IMR-90 (cell line): ENCODE measurements at regions not wholly inside any gene's neighbourhood (a gene's known extent, or its start where the extent isn't known, plus 50 kb on each side); places are given as distances from the start of the nearest gene placed in this dataset.

Source experiments
- ATAC-seq: fragments of 200-7000 bp; cut with Tn5 transposase; 2 replicates; pipeline ENCODE4 v1.9.1; 2020; ENCODE audit warnings: low read depth, mild to moderate bottlenecking, moderate library complexity
- BruUV-seq: library from RNA; stranded (reverse); fragments of 400-500 nt; replicated peaks from 2 replicates; lab custom pipeline; 2021; lab: Mats Ljungman, UMichigan
- CTCF ChIA-PET: fragments of 300-600 bp; formaldehyde crosslinking; extraction: SDS; loops from one replicate; lab custom pipeline; 2021; ENCODE audit warnings: antibody characterized with exemption; lab: Yijun Ruan, JAX
- POLR2A ChIA-PET: fragments of 300-600 bp; sonication (Branson Sonifier 250); formaldehyde crosslinking; loops from one replicate; lab custom pipeline; 2022; ENCODE audit warnings: antibody characterized with exemption; ENCODE audit not compliant: unreplicated experiment; lab: Charles Lee
- DNase-seq: peaks from one replicate; pipeline ENCODE4 v3.0.0; 2013
- H2AFZ ChIP-seq: replicated peaks from 2 replicates; pipeline ENCODE3; 2013; ENCODE audit warnings: low read length, mild to moderate bottlenecking; ENCODE audit not compliant: poor library complexity
- H2AK5ac ChIP-seq: 2 replicates; pipeline ENCODE4 v1.6.1; 2013; ENCODE audit warnings: low read depth, low read length, inconsistent platforms
- H2AK9ac ChIP-seq: replicated peaks from 2 replicates; pipeline ENCODE3; 2013; ENCODE audit warnings: mild to moderate bottlenecking, low read depth, low read length, moderate library complexity; ENCODE audit not compliant: poor library complexity
- H2BK120ac ChIP-seq: 2 replicates; pipeline ENCODE4 v1.6.1; 2013; ENCODE audit warnings: low read depth, low read length, inconsistent platforms
- H2BK15ac ChIP-seq: 3 replicates; pipeline ENCODE4 v1.6.1; 2013; ENCODE audit warnings: low read depth, low read length, inconsistent platforms
- H2BK20ac ChIP-seq: 2 replicates; pipeline ENCODE4 v1.6.1; 2013; ENCODE audit warnings: low read depth, mild to moderate bottlenecking, inconsistent platforms, low read length, moderate library complexity
- H2BK5ac ChIP-seq: 2 replicates; pipeline ENCODE4 v1.6.1; 2013; ENCODE audit warnings: mild to moderate bottlenecking, low read depth, low read length, inconsistent platforms; ENCODE audit not compliant: poor library complexity, severe bottlenecking
- H3K14ac ChIP-seq: replicated peaks from 2 replicates; pipeline ENCODE4 v1.6.1; 2013; ENCODE audit warnings: low read depth, low read length, inconsistent platforms
- H3K18ac ChIP-seq: 2 replicates; pipeline ENCODE4 v1.6.1; 2013; ENCODE audit warnings: low read depth, low read length, control low read depth
- H3K23ac ChIP-seq: 2 replicates; pipeline ENCODE4 v1.6.1; 2013; ENCODE audit warnings: low read depth, low read length, inconsistent platforms
- H3K27ac ChIP-seq: 2 replicates; pipeline ENCODE4 v1.5.1; 2013; ENCODE audit warnings: mild to moderate bottlenecking, control low read depth, low read length; ENCODE audit not compliant: insufficient read depth
- H3K27me3 ChIP-seq: 2 replicates; pipeline ENCODE4 v1.6.1; 2013; ENCODE audit warnings: low read length; ENCODE audit not compliant: control insufficient read depth, insufficient read depth
- H3K36me3 ChIP-seq: 2 replicates; pipeline ENCODE4 v1.6.1; 2013; ENCODE audit warnings: low read length, mixed read lengths; ENCODE audit not compliant: control insufficient read depth, insufficient read depth
- H3K4ac ChIP-seq: 2 replicates; pipeline ENCODE4 v1.6.1; 2013; ENCODE audit warnings: low read depth, low read length, inconsistent platforms
- H3K4me1 ChIP-seq: 2 replicates; pipeline ENCODE4 v1.6.1; 2013; ENCODE audit warnings: low read length, mixed read lengths; ENCODE audit not compliant: control insufficient read depth, insufficient read depth
- H3K4me2 ChIP-seq: 2 replicates; pipeline ENCODE4 v1.6.1; 2013; ENCODE audit warnings: low read depth, mild to moderate bottlenecking, control low read depth, low read length, moderate library complexity
- H3K4me3 ChIP-seq: 2 replicates; pipeline ENCODE4 v1.5.1; 2013; ENCODE audit warnings: low read depth, mild to moderate bottlenecking, control low read depth, low read length, moderate library complexity; ENCODE audit not compliant: insufficient read depth
- H3K56ac ChIP-seq: 2 replicates; pipeline ENCODE4 v1.6.1; 2013; ENCODE audit warnings: low read length, inconsistent platforms; ENCODE audit not compliant: insufficient read depth; ENCODE audit errors: extremely low read depth
- H3K79me1 ChIP-seq, 2 experiments: 2 replicates each; pipeline ENCODE4 v1.6.1; 2013; ENCODE audit warnings: low read length in 2 of 2, inconsistent platforms in 1 of 2, low read depth in 1 of 2
- H3K9ac ChIP-seq: 2 replicates; pipeline ENCODE4 v1.6.1; 2013; ENCODE audit warnings: low read depth, low read length, control low read depth
- H3K9me1 ChIP-seq: 2 replicates; pipeline ENCODE4 v1.6.1; 2013; ENCODE audit warnings: low read length, inconsistent platforms; ENCODE audit not compliant: insufficient read depth
- H3K9me3 ChIP-seq: 2 replicates; pipeline ENCODE4 v1.6.1; 2013; ENCODE audit warnings: low read length; ENCODE audit not compliant: control insufficient read depth, insufficient read depth
- H4K20me1 ChIP-seq: 2 replicates; pipeline ENCODE4 v1.6.1; 2013; ENCODE audit warnings: low read length, inconsistent platforms; ENCODE audit not compliant: insufficient read depth
- H4K5ac ChIP-seq: 2 replicates; pipeline ENCODE4 v1.6.1; 2013; ENCODE audit warnings: mild to moderate bottlenecking, low read depth, low read length, control low read depth
- H4K8ac ChIP-seq, 2 experiments: 2 replicates each; pipeline ENCODE4 v1.6.1; 2013; ENCODE audit warnings: low read depth in 2 of 2, low read length in 2 of 2, control low read depth in 1 of 2, inconsistent platforms in 1 of 2
- H4K91ac ChIP-seq: 2 replicates; pipeline ENCODE4 v1.6.1; 2013; ENCODE audit warnings: low read depth, low read length, inconsistent platforms; ENCODE audit not compliant: insufficient read depth
- POLR2A ChIP-seq: IDR thresholded peaks from 2 replicates; pipeline ENCODE4 v1.6.1; 2012; ENCODE audit warnings: mild to moderate bottlenecking, low read depth, low read length
- SMC3 ChIP-seq: fragments of 150-350 bp; IDR thresholded peaks from 2 replicates; pipeline ENCODE4 v1.6.1; 2016; ENCODE audit warnings: low read depth, mild to moderate bottlenecking, antibody characterized with exemption, low read length, moderate library complexity
- WGBS, 2 experiments: methylation state at CpG; one replicate each; pipeline versions ENCODE4 v1.1.5 to v1.1.7; 2013; ENCODE audit warnings: missing lambda C conversion rate in 2 of 2; ENCODE audit not compliant: insufficient read length in 1 of 2; ENCODE audit errors: extremely low coverage in 2 of 2; 5-methylcytosine and 5-hydroxymethylcytosine counted together
- dilution Hi-C: fragments of 300-500 bp; cut with HindIII; formaldehyde crosslinking; loops from one replicate; pipeline ENCODE4 v1.14.3; 2018; ENCODE audit warnings: low sequenced_read_pairs; ENCODE audit not compliant: unreplicated experiment
- in situ Hi-C: fragments of 300-500 bp; cut with MboI; formaldehyde crosslinking; loops from 3 replicates; pipeline ENCODE4 v1.14.3; 2019; ENCODE audit warnings: low sequenced_read_pairs, inconsistent platforms, mixed read lengths
- intact Hi-C: fragments of 100-400 bp; cut with micrococcal nuclease; formaldehyde crosslinking; loops from 2 replicates; pipeline ENCODE4 v1.10.0; 2022

DNA sequence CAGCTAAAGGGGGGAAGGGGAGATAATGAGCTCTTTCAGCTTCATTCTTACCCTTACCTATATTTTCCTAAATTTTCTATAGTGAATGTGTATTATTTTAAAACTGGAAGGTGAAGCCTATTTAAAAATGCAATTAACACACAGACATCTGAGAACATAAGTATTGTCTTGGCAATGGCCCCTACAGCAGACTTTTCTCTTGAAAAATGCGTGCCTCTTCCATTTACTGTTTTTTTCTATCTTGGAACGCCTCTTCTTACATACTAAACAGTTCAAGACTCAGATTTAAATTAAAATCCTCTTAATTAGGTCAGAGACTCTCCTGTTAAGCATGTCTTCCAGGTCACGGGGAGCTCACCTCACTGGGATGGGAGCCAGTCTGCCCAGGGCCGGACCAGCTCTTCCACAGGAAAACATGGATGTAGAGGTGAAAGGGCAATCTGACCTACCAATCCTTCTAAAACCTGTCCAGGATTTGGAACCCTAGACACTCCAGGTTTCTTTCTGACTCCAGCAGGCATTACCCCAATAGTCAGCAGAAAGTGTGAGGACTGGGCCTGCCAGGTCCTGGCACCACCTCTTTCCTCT is 137.3 kb downstream of the ZNF281 start:
- no peak for DNase-seq
- peak overlapping the region; percentile 27; the same call in 1 of the 2 replicates for H2AK5ac ChIP-seq
- no peak overlapping the region for H3K18ac ChIP-seq
- H2BK120ac ChIP-seq, result no peak overlapping the region
- no peak overlapping the region for H3K9ac ChIP-seq
- 80% methylated on average over 1 of the region's 4 CpGs; no CpG with 5 or more reads in 1 of the 2 experiments for WGBS, 2 experiments
- H2BK20ac ChIP-seq, result no peak overlapping the region
- no peak overlapping the region for H3K56ac ChIP-seq
- dilution Hi-C loops (no loop called here), intact Hi-C loops (loop anchor here (10.0 kb wide), 1 partner anchor 138 kb away; no protein-coding TSS in a partner anchor), in situ Hi-C loops (loop anchor here (10.0 kb wide), 1 partner anchor 588 kb away; no protein-coding TSS in a partner anchor)
- H3K9me1 ChIP-seq, result no peaks in the 10 kb centered on the region
- no peaks in the 10 kb centered on the region for H3K79me1 ChIP-seq
- ChIA-PET POLR2A (no interaction called here), CTCF (interaction anchor here (1.4 kb wide), 1 partner anchor 15 kb away, joined by 4 read pairs; no protein-coding TSS in a partner anchor)
- no peak for ATAC-seq
- H4K8ac ChIP-seq, result no peak overlapping the region
- no peak overlapping the region for H2BK5ac ChIP-seq
- no peak overlapping the region for H3K4me3 ChIP-seq
- H4K91ac ChIP-seq, result no peak overlapping the region
- no peaks in the 10 kb centered on the region for H3K27me3 ChIP-seq
- no peak overlapping the region for H3K27ac ChIP-seq
- H3K4me2 ChIP-seq, result no peak overlapping the region
- no peak for TF ChIP-seq POLR2A
- no peak for TF ChIP-seq SMC3
- H3K14ac ChIP-seq, result no peak overlapping the region
- no peak overlapping the region for H2AK9ac ChIP-seq
- BruUV-seq, result no TSS peak
- no peak overlapping the region for H4K5ac ChIP-seq
- H2BK15ac ChIP-seq, result no peak overlapping the region
- no peak overlapping the region for H3K23ac ChIP-seq
- no peaks in the 10 kb centered on the region for H3K9me3 ChIP-seq
- H3K4ac ChIP-seq, result no peak overlapping the region
- H3K36me3 ChIP-seq, result no peaks in the 10 kb centered on the region
- H3K4me1 ChIP-seq, result peaks cover 3% of the 10 kb centered on the region
- no peak overlapping the region for H2AFZ ChIP-seq
- H4K20me1 ChIP-seq, result no peaks in the 10 kb centered on the region
